ENCODE measurements at regions not wholly inside any gene's neighbourhood (a gene's known extent, or its start where the extent isn't known, plus 50 kb on each side); places are given as distances from the start of the nearest gene placed in this dataset.

- DNase-seq, result peak; percentile 12
Measured at GRCh38 chr1:59063501-59063900, 233.4 kb upstream of the FGGY start.

GRCh38 chr1:59064592-59064991 is 232.3 kb upstream of the FGGY start:
- no peak for DNase-seq

- no peak for DNase-seq
Measured at GRCh38 chr1:59066236-59066635, 230.7 kb upstream of the FGGY start.

- DNase-seq, result no peak
Measured at GRCh38 chr1:59070610-59071009, 226.3 kb upstream of the FGGY start.

GRCh38 chr1:59071289-59071688 is 225.6 kb upstream of the FGGY start:
- DNase-seq, result no peak

- DNase-seq, result peak; percentile 13
Measured at GRCh38 chr1:59071876-59072582, 224.9 kb upstream of the FGGY start.

- DNase-seq, result no peak
Measured at GRCh38 chr1:59072583-59072947, 224.3 kb upstream of the FGGY start.

- no peak for DNase-seq
Measured at GRCh38 chr1:59074598-59074997, 222.3 kb upstream of the FGGY start.

- DNase-seq, result no peak
Measured at GRCh38 chr1:59075021-59075420, 221.9 kb upstream of the FGGY start.

GRCh38 chr1:59076612-59077011 is 220.3 kb upstream of the FGGY start:
- DNase-seq, result no peak

GRCh38 chr1:59077466-59078069 is 219.3 kb upstream of the FGGY start:
- no peak for DNase-seq

- DNase-seq, result no peak
Measured at GRCh38 chr1:59078070-59078800, 218.7 kb upstream of the FGGY start.

GRCh38 chr1:59078866-59079265 is 218.0 kb upstream of the FGGY start:
- no peak for DNase-seq

GRCh38 chr1:59079434-59080140 is 217.3 kb upstream of the FGGY start:
- DNase-seq, result peak; percentile 3

- DNase-seq, result no peak
Measured at GRCh38 chr1:59081181-59081580, 215.7 kb upstream of the FGGY start.

GRCh38 chr1:59081795-59082194 is 215.1 kb upstream of the FGGY start:
- DNase-seq, result no peak

GRCh38 chr1:59083946-59084865 is 212.7 kb upstream of the FGGY start:
- no peak for DNase-seq

GRCh38 chr1:59085101-59085500 is 211.8 kb upstream of the FGGY start:
- DNase-seq, result no peak

- DNase-seq, result no peak
Measured at GRCh38 chr1:59089036-59089798, 207.7 kb upstream of the FGGY start.

- no peak for DNase-seq
Measured at GRCh38 chr1:59089922-59090457, 206.9 kb upstream of the FGGY start.

- DNase-seq, result no peak
Measured at GRCh38 chr1:59092126-59092525, 204.8 kb upstream of the FGGY start.

Measured in activated CD4-positive, alpha-beta T cell treated with anti-CD3 and anti-CD28 coated beads for 48 hours (primary cell).